ENCODE measurements at regions not wholly inside any gene's neighbourhood (a gene's known extent, or its start where the extent isn't known, plus 50 kb on each side); places are given as distances from the start of the nearest gene placed in this dataset.

DNA sequence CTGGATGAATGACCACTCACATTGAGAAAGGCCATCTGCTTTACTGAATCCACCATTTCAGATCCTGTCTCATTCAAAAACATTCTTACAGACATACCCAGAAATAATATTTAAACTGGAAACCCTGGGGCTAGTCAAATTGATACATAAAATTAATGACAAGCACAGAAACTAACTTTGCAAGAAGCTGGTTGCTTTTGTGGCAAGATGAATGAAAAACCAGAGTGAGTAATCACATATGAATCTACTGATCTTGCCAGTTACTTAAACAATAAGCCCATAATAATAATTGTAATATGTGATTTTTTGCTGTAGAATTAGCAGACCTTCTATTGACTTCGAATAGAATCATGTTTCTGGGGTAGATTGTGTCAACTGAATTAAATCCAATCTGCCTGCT, 235.1 kb downstream of the PPARGC1A start:
- Histone ChIP-seq H4K8ac (ENCODE audit: low read depth in 2 of 2, low read length in 2 of 2) (no peak overlapping the region), H3K9ac (ENCODE audit: low read depth, low read length) (no peak overlapping the region), H2BK15ac (ENCODE audit: low read depth, low read length) (no peak overlapping the region), H3K36me3 (ENCODE audit: control insufficient read depth, insufficient read depth, low read length) (no peaks in the 10 kb centered on the region), H3K4me2 (ENCODE audit: low read depth, low read length) (no peak overlapping the region), H4K5ac (ENCODE audit: low read depth, low read length) (no peak overlapping the region), H3K9me1 (ENCODE audit: insufficient read depth, low read length) (no peaks in the 10 kb centered on the region), H3K18ac (ENCODE audit: low read depth, low read length) (no peak overlapping the region), H2AK5ac (ENCODE audit: low read depth, low read length) (no peak overlapping the region), H3K4me3 (ENCODE audit: insufficient read depth, low read depth, low read length) (no peak overlapping the region), H2BK120ac (ENCODE audit: low read depth, low read length) (no peak overlapping the region), H3K23ac (ENCODE audit: low read depth, low read length) (no peak overlapping the region), H3K27ac (ENCODE audit: insufficient read depth, low read length) (no peak overlapping the region), H4K20me1 (ENCODE audit: insufficient read depth, low read length) (no peaks in the 10 kb centered on the region), H3K79me1 (ENCODE audit: low read depth in 1 of 2, low read length in 2 of 2) (no peaks in the 10 kb centered on the region), H3K9me3 (ENCODE audit: control insufficient read depth, insufficient read depth, low read length) (no peaks in the 10 kb centered on the region), H3K14ac (replicated peaks; ENCODE audit: low read depth, low read length) (no peak overlapping the region), H3K56ac (ENCODE audit: extremely low read depth, insufficient read depth, low read length) (no peak overlapping the region), H2AK9ac (replicated peaks; ENCODE audit: low read depth, low read length, poor library complexity) (no peak overlapping the region), H2BK20ac (ENCODE audit: low read depth, low read length) (no peak overlapping the region), H3K4me1 (ENCODE audit: control insufficient read depth, insufficient read depth, low read length) (no peaks in the 10 kb centered on the region), H4K91ac (ENCODE audit: insufficient read depth, low read depth, low read length) (no peak overlapping the region), H2BK5ac (ENCODE audit: low read depth, low read length, poor library complexity, severe bottlenecking) (no peak overlapping the region), H2AFZ (replicated peaks; ENCODE audit: low read length, poor library complexity) (no peak overlapping the region), H3K27me3 (ENCODE audit: control insufficient read depth, insufficient read depth, low read length) (no peaks in the 10 kb centered on the region), H3K4ac (ENCODE audit: low read depth, low read length) (no peak overlapping the region)
- no peak for ATAC-seq (ENCODE audit: low read depth)
- TF ChIP-seq FOS (IDR thresholded peaks at IDR 0.05; ENCODE audit: low read depth, low read length) (no peak), MAZ (IDR thresholded peaks at IDR 0.05; ENCODE audit: borderline replicate concordance, low read depth, low read length) (no peak), CEBPB (IDR thresholded peaks at IDR 0.05; ENCODE audit: low read depth, low read length) (no peak), BHLHE40 (IDR thresholded peaks at IDR 0.05; ENCODE audit: low read depth, low read length) (no peak), NFE2L2 (IDR thresholded peaks at IDR 0.05; ENCODE audit: low read depth, low read length) (no peak), SMC3 (IDR thresholded peaks at IDR 0.05; ENCODE audit: low read depth, low read length) (no peak), RCOR1 (IDR thresholded peaks at IDR 0.05; ENCODE audit: insufficient replicate concordance, low read length) (no peak)
- TF ChIP-seq, protein P1, sequence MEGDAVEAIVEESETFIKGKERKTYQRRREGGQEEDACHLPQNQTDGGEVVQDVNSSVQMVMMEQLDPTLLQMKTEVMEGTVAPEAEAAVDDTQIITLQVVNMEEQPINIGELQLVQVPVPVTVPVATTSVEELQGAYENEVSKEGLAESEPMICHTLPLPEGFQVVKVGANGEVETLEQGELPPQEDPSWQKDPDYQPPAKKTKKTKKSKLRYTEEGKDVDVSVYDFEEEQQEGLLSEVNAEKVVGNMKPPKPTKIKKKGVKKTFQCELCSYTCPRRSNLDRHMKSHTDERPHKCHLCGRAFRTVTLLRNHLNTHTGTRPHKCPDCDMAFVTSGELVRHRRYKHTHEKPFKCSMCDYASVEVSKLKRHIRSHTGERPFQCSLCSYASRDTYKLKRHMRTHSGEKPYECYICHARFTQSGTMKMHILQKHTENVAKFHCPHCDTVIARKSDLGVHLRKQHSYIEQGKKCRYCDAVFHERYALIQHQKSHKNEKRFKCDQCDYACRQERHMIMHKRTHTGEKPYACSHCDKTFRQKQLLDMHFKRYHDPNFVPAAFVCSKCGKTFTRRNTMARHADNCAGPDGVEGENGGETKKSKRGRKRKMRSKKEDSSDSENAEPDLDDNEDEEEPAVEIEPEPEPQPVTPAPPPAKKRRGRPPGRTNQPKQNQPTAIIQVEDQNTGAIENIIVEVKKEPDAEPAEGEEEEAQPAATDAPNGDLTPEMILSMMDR (conservative IDR thresholded peaks at IDR 0.05; ENCODE audit: low read depth, low read length), result no peak
- in situ Hi-C loops (cut with MboI; ENCODE audit: low sequenced_read_pairs), result no loop called here
- DNase-seq, result no peak
- intact Hi-C loops (cut with micrococcal nuclease), result no loop called here
- POLR2A ChIA-PET (ENCODE audit: unreplicated experiment), result no interaction called here
- WGBS, 2 experiments (ENCODE audit: extremely low coverage in 2 of 2, insufficient read length in 1 of 2), result no CpG with 5 or more reads among the region's 1 CpG
- CTCF ChIA-PET, result no interaction called here
- BruUV-seq (replicated peaks), result no TSS peak
- dilution Hi-C loops (cut with HindIII; ENCODE audit: low sequenced_read_pairs, unreplicated experiment), result no loop called here
